Hypothalamus (tissue), 51 donors: ENCODE measurements at regions not wholly inside any gene's neighbourhood (a gene's known extent, or its start where the extent isn't known, plus 50 kb on each side); places are given as distances from the start of the nearest gene placed in this dataset.
"Not testable (repeated sequence)": the region's sequence is repeated elsewhere in the genome, so short reads cannot be mapped to it uniquely, and the experiment has no call there.

ENCODE experiments used
- DNase-seq, 51 donors: peaks; one replicate each; lab custom pipeline; 2025; lab: John Stamatoyannopoulos, UW

DNA sequence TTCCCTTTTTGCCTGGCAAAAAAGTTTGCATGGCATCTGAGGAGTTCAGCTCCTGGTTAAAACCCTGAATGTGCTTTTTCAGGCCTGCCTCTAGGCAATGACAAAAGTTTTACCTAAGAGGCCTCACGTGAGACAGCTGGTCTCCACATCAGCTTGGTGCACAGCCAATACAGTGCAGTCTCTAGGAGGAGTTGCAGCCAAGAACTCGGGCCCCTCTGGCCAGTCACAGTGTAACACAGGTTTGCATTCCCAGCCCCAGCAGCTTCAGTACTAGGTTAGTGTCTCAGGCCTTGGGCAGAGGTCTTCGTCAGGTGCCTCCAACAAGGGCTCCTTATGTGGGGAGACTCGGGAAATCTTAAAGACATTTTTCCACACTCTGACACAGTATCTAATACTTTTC lies 771.7 kb downstream of the SORCS1 start:
- DNase-seq: no peak

DNA sequence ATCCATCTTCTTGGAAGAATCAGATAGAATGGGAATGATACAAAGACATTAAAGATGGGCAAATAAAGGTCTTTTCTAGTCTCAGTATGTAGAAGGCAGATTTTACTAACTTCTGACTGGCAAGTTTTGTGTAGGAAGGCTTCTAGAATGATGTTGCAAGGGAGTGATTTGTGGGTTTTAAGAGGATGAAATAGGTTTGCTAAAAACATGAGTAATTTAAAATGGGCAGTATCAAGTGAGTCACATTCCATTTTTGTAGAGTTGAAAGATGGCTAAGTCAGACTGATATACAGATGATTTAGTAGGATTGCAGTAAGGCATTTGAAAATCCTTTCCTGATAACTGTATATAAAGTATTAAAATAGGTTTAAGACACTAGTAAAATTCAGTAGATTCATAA lies 777.4 kb downstream of the SORCS1 start:
- no peak for DNase-seq

DNA sequence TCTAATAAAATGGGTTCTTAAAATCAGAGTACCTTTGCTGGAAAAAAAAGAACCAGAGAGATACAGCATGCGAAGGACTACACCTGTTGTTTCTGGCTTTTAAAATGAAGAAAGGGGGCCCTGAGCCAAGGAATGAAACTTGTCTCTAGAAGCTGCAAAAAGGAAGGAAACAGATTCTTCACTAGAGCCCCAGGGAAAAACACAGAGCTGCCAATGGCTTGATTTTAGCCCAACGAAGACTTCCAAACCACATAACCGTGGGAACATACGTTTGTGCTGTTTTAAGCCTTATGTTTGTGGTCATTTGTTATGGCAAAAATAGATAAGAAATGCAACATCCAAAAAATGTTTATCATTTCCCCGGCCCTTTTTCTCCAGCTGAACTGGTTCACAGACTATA lies 780.0 kb downstream of the SORCS1 start:
- DNase-seq: no peak

DNA sequence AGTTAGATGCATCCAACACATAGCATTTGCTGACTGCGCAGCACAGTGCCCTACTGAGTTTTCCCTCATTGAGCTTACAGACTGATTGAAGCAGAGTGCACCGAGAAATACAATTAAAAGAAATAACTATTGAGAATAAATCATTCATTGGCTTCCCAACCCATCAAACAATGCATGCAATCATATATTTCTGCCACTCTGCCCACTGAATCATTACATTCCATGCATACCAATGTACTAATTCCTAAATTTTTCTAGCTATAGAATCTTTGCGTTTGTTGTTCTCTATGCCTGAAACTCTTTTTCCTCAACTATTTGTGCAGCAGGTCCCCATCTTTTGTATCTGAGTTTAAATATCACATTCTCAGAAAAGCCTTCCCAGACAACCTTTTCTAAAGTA lies 783.8 kb downstream of the SORCS1 start:
- no peak for DNase-seq

DNA sequence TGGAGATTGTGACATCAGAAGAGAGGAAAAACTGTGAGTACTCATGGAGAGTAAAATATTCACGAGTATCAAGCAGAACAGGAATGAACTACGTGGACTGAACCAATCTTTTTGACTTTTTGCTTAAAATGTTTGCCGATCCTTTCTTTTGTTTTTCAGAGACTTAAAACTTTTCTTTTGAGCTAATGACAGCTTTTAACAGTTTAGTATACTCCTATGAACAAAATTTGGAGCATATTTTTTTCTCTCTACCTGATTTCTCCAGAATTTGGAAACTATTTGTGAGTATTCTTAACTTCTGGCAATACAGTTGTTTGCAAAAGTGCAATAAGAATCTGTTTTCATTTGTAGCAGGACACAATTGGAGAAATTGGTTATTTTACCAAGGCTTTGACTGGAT lies 786.3 kb downstream of the SORCS1 start:
- DNase-seq: no peak

DNA sequence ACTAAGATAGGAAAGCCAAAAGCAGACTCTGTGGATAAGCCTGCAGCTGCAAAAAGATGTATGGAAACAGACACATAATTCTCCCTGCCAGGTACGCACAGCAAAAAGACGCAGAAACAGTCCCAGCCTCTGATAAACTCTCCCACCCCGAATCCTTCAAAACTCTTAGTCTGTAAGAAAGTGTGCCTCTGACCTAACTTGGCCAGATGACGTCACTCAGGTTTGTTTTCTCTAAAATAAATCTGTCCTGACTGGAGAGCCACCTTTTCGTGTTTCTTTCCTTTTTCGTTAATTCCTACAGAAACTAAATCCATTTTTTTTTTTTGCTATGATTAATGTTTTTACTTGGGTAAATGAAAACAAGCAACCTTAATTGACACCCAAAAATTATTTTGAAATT lies 793.8 kb downstream of the SORCS1 start:
- DNase-seq: no peak

DNA sequence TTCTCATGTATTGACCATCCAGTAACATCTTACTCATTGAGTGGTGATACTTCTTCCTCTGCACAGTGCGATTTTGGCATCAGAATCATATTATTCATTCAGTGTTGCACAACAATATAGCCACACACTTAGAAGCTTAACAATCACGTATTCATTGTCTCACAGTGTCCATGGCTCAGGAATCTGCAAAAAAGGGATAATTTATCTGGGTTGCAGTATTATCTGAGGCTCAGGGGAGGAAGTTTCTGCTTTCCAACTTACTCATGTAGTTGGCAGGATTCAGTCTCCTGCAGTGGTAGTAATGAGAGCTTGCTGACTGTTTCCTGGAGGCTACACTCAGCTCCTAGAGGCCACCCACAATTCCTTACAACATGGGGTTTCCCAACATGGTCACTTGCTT lies 803.6 kb downstream of the SORCS1 start:
- DNase-seq: no peak

DNA sequence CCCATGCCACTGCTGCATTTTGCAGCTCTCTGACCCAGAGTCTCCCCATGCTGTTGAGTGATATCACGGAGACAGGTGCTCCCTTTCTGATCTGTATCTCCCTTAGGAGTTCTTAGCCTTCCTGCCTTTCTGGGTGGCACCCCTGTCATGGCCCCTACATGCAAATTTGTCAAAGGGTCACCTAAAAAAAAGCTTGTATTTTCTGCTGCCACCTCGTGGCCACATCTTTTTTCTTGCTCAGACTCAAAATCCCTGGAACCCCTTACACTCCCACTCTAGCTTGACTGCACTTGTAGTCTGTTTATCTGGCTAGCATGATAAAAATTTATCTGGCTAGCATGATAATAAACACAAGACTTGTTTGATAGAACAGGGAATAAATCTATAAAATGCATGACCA lies 809.1 kb downstream of the SORCS1 start:
- no peak for DNase-seq

DNA sequence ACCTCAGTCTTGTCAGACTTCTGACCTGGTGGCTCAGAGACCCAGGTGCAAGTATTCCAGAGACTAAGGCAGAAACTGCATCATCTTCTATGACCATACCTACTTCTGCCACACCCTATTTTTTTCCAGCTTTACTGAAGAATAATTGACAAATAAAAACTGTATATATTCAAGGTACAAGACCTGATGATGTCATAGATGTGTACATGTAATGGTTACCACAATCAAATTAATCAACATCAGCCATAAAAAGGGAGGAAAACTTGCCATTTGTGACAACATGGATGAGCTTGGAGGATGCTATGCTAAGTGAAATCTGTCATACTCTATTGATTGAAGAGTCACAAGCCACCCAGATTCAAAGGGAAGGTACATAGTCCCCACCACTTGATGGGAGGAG lies 815.6 kb downstream of the SORCS1 start:
- no peak for DNase-seq

DNA sequence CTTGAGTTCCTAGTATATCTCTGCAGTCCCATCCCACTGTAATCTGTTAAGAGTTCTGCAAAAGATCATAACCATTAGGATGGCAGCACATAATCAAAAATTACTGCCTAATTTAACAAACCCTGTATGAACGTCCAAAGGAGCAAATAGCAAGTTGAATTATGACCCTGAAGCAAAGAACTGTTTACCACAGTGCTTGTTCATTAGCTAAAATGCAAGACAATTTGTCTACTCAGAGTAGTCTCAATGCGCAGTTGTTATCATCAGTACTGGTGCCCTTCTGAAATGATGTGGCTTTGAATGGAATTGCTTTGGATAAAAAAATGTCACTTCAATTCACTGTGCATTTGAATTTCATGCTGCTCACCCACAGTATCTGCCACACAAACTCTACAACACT lies 817.0 kb downstream of the SORCS1 start:
- no peak for DNase-seq

DNA sequence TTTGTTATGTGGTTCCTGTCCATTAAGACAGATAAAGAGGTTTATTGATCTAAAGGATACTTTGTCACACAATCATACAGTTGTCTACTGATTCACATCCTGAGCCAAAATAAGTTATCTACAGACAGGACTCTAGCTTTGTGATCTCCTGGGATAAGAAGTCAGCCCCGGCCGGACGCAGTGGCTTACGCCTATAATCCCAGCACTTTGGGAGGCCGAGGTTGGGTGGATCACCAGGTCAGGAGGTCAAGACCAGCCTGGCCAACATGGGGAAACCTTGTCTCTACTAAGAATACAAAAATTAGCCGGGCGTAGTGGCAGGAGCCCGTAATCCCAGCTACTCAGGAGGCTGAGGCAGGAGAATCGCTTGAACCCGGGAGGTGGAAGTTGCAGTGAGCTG lies 821.0 kb downstream of the SORCS1 start:
- not testable (repeated sequence) for DNase-seq

DNA sequence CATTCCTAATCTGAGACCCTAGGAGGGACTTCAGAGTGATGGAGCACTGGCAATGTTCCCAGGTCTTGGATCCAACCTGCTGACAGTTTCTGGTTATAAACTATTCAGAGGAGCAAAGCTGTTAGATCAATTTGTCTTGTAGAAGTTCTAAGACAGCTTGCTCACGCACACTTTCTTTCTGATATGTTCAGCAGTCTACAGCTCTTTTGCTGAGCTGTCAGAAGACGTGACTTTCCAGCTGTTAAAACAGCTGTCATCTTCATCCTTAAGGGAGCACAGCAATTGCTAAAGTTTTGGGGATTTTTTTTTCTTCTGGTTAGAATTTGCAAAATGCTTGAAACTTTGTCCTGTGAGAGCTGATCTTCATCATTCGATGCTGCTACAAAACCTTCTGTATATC lies 823.1 kb downstream of the SORCS1 start:
- no peak for DNase-seq

DNA sequence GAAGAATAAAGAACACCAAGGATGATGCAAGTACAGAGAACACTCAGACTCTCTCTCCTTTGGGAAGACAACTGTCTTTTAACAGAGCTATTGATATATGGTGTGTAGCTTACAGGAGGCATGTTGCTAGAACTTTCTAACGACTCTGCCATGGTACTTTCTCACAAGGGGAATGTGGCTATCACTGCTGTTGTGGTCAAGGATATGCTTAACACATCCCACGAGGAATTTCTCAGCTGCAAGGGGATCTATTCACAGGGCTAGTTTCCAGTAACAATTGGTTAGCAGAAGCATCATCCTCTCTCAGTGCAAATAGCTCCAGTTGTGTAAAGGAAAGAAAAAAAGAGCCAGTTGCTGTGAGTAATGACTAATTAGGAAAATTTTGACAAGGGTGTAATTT lies 826.0 kb downstream of the SORCS1 start:
- DNase-seq: no peak

DNA sequence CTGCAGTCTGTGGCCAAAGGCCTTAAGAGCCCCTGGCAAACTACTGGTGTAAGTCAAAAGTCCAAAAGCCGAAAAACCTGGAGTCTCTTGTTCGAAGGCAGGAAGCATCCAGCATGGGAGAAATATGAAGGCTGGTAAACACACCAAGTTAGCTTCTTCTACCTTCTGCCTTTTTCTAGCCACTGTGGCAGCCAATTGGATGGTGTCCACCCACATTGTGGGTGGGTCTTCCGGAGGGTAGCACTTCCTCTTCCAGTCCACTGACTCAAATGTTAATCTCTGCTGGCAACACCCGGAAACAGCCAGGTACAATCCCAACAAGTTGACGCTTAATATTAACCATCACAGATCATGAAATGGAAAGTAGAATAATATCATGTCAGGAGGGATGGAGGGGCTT lies 827.6 kb downstream of the SORCS1 start:
- DNase-seq: no peak

DNA sequence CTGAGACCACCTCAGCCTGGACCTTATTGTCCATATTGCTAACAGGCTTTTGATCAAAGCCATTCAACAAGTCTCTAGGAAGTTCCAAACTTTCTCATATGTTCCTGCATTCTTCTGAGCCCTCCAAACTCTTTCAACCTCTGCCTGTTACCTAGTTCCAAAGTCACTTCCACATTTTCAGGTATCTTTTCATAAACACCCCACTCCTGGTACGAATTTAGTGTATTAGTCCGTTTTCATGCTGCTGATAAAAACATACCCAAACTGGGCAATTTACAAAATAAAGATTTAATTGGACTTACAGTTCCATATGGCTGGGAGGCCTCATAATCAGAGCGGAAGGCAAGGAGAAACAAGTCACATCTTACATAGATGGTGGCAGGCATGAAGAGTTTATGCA lies 836.8 kb downstream of the SORCS1 start:
- no peak for DNase-seq

DNA sequence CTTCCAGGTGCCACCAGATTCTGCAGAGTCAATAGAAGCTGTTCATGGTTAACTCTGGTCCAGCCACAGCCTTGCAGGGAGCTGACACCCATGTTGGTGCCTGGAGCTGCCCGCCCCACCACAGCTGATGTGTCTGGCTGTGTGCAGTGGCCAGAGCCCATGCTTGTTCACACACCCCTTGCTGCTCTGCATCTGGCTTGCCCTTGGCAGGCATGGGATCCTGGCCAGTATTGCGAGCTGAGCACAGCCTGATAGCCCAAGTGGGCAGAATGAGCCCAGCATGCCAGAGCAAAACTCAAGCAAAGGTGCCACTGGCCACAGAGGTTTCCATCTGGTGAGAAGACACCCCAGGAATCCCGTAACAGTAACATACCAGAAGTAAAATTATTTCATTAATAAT lies 843.6 kb downstream of the SORCS1 start:
- no peak for DNase-seq

DNA sequence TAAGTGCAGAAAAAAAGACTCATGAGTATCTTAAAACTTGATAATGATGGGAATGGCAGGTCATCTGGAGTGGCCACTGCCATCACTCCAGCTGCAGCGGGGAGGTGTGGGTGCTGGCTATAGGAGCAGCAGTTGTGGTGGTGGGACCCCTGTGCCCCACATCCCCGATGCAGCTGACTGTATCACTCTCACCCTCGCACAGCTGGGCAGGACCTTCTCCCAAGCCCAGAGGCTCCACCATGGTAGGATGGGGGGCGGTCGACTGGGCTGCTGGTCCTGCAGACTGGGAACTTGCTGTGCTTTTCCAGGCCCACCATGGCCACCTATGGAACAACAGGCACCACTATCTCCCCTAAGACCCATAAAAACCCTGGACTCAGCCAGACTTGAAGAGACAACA lies 844.4 kb downstream of the SORCS1 start:
- DNase-seq: no peak

DNA sequence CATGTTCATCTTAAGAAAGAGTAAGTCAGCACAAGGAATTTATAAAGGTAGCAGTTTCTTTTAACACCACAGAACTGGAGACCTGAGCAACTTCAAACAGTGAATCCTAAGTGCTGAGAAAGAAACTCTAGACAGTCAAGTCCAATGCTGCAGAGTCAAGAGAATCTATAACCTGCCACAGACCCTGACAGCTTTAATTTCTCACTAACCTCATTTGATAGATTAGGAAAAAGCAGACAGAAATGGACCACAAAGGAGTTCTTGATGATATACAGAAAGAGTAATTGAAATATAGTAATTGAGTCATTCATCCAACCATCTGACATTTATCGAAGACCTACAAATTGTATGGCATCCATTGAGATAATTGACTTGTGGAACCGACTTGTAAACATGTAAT lies 847.0 kb downstream of the SORCS1 start:
- DNase-seq: no peak

DNA sequence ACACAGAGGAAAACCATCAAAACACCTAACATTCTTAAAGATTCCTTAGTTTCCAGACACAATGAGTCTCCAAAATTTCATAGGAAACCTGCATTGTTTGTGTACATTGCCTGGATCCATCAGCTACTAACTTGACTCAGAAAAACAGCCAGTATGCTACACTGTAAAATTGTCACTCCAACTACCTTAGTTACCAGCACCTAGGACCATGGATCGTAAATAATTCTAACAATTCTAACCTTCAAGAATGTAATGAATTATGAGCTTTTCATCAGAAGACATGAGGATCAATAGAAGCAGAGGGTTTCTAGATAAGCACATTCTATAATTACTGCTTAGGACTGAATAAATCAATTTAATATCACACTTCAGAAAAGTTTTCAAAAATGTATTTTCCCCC lies 851.5 kb downstream of the SORCS1 start:
- no peak for DNase-seq

DNA sequence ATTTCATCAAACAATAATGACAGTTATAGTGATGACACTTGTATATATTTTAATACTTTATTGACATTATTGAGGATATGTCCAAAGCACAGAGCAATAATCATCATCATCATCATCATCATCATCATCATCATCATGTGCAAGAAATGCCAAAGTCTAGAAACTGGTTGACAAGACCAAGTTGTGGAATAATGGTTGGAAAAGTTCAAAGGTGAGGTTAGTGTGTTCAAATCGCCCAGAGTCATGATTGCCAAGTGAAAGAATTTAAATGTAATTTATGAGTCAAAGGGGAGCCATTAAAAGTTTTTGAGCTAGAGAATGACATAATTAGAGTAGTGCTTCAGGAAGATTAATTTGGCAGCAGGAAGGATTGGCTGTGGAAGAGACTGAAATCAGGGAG lies 852.4 kb downstream of the SORCS1 start:
- DNase-seq: no peak

DNA sequence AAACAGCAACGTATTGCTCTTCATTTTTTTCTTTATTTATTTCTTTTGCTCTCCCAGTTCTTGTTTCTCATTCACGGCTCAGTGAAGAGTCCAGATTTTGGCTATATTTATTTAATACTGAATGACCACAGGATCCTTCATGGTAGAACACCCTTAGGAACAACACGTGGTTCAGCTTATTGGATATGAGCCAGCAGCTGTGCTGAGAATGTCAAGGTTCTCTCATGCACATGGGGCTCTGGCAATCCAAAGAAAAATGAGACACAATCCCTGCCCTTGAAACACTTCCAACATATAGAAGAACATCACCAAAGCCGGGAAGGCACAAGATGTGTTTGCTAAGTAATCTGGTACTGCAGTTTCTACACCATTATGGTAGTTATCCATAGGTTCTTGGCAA lies 852.9 kb downstream of the SORCS1 start:
- DNase-seq: no peak

DNA sequence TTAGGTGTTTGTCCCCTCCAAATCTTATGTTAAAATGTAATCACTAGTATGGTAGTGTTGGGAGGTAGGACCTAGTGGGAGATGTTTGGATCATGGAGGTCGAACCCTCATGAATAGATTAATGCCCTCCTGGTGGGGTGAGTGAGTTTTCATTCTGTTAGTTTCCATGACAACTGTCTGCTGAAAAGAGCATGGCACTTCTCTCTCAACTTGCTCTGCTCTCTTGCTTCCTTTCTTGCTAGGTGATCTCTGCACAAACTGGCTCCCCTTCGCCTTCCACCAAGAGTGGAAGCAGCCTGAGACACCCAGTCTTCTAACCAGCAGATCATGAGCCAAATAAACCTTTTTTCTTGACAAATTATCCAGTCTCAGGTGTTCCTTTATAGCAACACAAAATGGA lies 853.9 kb downstream of the SORCS1 start:
- DNase-seq: no peak

DNA sequence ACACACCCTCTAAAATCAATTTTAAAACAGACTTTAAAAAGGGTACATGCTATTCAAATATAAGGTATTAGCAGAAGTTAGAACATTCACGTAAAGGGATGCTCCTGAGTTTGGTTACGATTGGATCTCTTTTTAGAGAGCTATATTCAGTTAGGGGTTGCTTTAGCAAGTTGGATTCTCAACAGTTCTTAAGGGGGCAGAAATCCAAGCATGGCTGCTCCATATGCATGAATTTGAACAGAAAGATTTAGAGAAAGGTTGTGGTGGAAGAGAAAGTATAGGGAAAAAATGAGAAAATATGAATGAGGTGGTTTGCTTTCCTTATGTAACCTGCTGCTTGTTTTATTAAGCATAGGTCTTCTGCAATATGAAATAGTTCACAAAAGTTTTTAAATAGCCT lies 855.1 kb downstream of the SORCS1 start:
- DNase-seq: no peak

DNA sequence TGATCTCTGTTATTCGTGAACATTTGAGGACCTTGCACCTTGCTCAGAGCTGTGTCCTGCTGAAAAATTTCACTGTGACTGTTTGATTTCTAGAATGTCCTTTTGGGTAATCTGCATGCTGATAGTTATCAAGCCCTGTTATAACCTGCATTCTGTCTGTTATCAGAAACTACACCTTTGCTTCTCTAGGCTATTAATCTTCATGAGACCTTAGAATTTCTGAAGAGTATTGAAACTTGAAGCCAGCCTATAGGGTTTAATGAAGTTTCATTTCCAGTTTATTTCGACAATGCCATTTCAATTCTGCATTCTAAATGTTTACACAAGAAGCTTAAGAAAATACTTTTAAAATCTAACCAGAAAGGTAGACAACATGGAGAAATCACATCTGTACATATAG lies 856.2 kb downstream of the SORCS1 start:
- DNase-seq: no peak
